ENCODE measurements at regions not wholly inside any gene's neighbourhood (a gene's known extent, or its start where the extent isn't known, plus 50 kb on each side); places are given as distances from the start of the nearest gene placed in this dataset.

DNA sequence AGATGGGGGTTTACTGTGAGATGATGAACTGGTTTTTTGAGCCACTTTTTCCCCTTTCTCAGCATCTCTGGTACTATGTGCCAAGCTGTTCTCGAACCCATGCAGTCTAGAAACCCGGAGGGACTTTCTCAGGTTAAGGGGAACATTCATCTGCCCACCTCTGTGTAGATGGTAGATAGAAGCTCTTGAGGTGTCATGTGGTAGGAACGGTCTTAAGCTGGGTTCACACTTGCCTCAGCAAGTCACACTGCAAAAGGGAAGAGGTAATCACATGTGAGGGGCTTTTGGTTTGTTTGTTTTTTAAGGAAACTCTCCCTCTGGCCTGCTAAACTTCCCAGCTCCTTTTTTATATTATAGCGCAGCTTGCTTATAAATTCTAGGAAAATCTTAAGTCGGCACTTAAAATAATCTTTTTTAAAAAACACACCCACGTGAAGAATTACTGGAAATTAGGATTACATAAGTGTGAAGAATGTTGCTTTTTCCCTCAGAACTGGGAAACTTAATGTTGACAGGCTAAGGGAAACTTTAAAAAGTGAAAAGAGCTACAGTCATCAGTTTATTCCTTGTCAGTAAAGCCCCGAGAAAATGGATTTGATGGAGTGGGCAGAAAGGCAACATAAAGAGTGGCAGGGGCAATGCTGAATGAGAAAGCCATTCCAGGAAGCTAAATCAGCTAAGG is 430.3 kb downstream of the ARHGEF28 start:
- TF ChIP-seq, protein P1, sequence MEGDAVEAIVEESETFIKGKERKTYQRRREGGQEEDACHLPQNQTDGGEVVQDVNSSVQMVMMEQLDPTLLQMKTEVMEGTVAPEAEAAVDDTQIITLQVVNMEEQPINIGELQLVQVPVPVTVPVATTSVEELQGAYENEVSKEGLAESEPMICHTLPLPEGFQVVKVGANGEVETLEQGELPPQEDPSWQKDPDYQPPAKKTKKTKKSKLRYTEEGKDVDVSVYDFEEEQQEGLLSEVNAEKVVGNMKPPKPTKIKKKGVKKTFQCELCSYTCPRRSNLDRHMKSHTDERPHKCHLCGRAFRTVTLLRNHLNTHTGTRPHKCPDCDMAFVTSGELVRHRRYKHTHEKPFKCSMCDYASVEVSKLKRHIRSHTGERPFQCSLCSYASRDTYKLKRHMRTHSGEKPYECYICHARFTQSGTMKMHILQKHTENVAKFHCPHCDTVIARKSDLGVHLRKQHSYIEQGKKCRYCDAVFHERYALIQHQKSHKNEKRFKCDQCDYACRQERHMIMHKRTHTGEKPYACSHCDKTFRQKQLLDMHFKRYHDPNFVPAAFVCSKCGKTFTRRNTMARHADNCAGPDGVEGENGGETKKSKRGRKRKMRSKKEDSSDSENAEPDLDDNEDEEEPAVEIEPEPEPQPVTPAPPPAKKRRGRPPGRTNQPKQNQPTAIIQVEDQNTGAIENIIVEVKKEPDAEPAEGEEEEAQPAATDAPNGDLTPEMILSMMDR (IDR thresholded peaks at IDR 0.05): no peak
- no peak for TF ChIP-seq POLR2A (IDR thresholded peaks at IDR 0.05)

All from testis (tissue), 2 donors.